Breast epithelium (tissue), 3 donors: ENCODE measurements at regions not wholly inside any gene's neighbourhood (a gene's known extent, or its start where the extent isn't known, plus 50 kb on each side); places are given as distances from the start of the nearest gene placed in this dataset.
"Not testable (repeated sequence)": the region's sequence is repeated elsewhere in the genome, so short reads cannot be mapped to it uniquely, and the experiment has no call there.

Experiments used
- CTCF ChIP-seq, 3 donors: fragments of 450-650 bp; IDR thresholded peaks; one replicate each; pipeline ENCODE4 v1.5.1; 2016 to 2017; ENCODE audit warnings: antibody characterized with exemption in 3 of 3, mild to moderate bottlenecking in 3 of 3, moderate library complexity in 3 of 3
- POLR2A ChIP-seq: fragments of 450-650 bp; IDR thresholded peaks from one replicate; pipeline ENCODE4 v1.6.1; 2016; ENCODE audit warnings: antibody characterized with exemption, mild to moderate bottlenecking, moderate library complexity
- POLR2AphosphoS5 ChIP-seq, 3 donors: sonication (generic); formaldehyde crosslinking; IDR thresholded peaks; one replicate each; pipeline ENCODE4 v1.6.1; 2017; ENCODE audit warnings: antibody characterized with exemption in 3 of 3

GRCh38 chr4:181030135-181030921 is 1212.9 kb upstream of the TENM3 start:
- not testable (repeated sequence) for TF ChIP-seq CTCF (IDR thresholded peaks at IDR 0.05); POLR2A; POLR2AphosphoS5 (IDR thresholded peaks at IDR 0.05)
